ENCODE measurements at regions not wholly inside any gene's neighbourhood (a gene's known extent, or its start where the extent isn't known, plus 50 kb on each side); places are given as distances from the start of the nearest gene placed in this dataset.

DNA sequence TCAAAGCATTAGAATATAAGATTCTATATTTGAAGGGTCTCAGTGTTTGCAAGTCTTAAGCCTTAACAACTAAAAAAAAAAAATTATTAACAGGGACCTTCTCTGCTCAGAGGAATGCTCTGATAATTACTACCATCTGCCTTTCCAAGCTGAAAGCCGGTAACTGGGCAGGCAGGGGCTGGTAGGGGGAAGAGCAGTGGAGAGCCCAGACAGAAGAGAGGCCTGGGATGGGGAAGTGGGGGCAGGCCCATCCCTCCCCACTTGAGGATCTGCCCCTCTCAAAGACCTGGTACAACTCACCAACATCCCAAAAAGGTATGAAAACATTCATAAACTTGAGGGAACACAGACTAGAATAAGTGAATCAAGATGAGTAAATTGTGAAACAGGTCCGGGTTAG lies 113.9 kb downstream of the QDPR start:
- no peaks in the 10 kb centered on the region for H3K4me1 Mint-ChIP-seq
- no peaks in the 10 kb centered on the region for H3K27me3 Mint-ChIP-seq (ENCODE audit: insufficient read depth, low read depth, poor library complexity)
- no peak for ATAC-seq

More for the DNA sequence above, 113.9 kb downstream of the QDPR start:
- Histone ChIP-seq H3K36me3 (ENCODE audit: insufficient read depth) (no peaks in the 10 kb centered on the region), H2AFZ (no peak overlapping the region), H3K27ac (ENCODE audit: low read depth) (no peak overlapping the region), H3K9me2 (ENCODE audit: insufficient read depth) (peaks cover 5% of the 10 kb centered on the region; the same call in 1 of the 2 replicates), H3F3A (replicated peaks; ENCODE audit: low read depth) (no peaks in the 10 kb centered on the region), H3K4me3 (no peak overlapping the region), H4K20me1 (replicated peaks; ENCODE audit: insufficient read depth) (no peaks in the 10 kb centered on the region), H3K4me2 (no peak overlapping the region), H3K4me1 (ENCODE audit: insufficient read depth) (no peaks in the 10 kb centered on the region), H3K27me3 (ENCODE audit: insufficient read depth) (no peaks in the 10 kb centered on the region), H3K79me2 (replicated peaks; ENCODE audit: insufficient read depth) (no peaks in the 10 kb centered on the region)
- Mint-ChIP-seq H3K27ac (no peak overlapping the region), H3K36me3 (ENCODE audit: low read depth) (no peaks in the 10 kb centered on the region), H3K9me3 (no peaks in the 10 kb centered on the region; the same call in 2 of the 3 replicates), H3K4me3 (no peak overlapping the region)
- TF ChIP-seq ZNF331 (CRISPR knock-in tag; IDR thresholded peaks at IDR 0.05; ENCODE audit: low read depth) (no peak), POLR2AphosphoS5 (IDR thresholded peaks at IDR 0.05; ENCODE audit: low read depth) (no peak), EZH2 (IDR thresholded peaks at IDR 0.05; ENCODE audit: low read depth, unreplicated experiment) (no peak), ZNF114 (CRISPR knock-in tag; IDR thresholded peaks at IDR 0.05) (no peak), ETS1 (IDR thresholded peaks at IDR 0.05) (no peak), CREB1 (CRISPR knock-in tag; IDR thresholded peaks at IDR 0.05; ENCODE audit: low read depth) (no peak), STAT1 (IDR thresholded peaks at IDR 0.05; ENCODE audit: unreplicated experiment) (no peak), EZH2phosphoT487 (IDR thresholded peaks at IDR 0.05; ENCODE audit: unreplicated experiment) (no peak)
- TF ChIP-seq, protein P1, sequence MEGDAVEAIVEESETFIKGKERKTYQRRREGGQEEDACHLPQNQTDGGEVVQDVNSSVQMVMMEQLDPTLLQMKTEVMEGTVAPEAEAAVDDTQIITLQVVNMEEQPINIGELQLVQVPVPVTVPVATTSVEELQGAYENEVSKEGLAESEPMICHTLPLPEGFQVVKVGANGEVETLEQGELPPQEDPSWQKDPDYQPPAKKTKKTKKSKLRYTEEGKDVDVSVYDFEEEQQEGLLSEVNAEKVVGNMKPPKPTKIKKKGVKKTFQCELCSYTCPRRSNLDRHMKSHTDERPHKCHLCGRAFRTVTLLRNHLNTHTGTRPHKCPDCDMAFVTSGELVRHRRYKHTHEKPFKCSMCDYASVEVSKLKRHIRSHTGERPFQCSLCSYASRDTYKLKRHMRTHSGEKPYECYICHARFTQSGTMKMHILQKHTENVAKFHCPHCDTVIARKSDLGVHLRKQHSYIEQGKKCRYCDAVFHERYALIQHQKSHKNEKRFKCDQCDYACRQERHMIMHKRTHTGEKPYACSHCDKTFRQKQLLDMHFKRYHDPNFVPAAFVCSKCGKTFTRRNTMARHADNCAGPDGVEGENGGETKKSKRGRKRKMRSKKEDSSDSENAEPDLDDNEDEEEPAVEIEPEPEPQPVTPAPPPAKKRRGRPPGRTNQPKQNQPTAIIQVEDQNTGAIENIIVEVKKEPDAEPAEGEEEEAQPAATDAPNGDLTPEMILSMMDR (conservative IDR thresholded peaks at IDR 0.05; ENCODE audit: low read depth in 2 of 2) = no peak
- TF ChIP-seq, protein P2, sequence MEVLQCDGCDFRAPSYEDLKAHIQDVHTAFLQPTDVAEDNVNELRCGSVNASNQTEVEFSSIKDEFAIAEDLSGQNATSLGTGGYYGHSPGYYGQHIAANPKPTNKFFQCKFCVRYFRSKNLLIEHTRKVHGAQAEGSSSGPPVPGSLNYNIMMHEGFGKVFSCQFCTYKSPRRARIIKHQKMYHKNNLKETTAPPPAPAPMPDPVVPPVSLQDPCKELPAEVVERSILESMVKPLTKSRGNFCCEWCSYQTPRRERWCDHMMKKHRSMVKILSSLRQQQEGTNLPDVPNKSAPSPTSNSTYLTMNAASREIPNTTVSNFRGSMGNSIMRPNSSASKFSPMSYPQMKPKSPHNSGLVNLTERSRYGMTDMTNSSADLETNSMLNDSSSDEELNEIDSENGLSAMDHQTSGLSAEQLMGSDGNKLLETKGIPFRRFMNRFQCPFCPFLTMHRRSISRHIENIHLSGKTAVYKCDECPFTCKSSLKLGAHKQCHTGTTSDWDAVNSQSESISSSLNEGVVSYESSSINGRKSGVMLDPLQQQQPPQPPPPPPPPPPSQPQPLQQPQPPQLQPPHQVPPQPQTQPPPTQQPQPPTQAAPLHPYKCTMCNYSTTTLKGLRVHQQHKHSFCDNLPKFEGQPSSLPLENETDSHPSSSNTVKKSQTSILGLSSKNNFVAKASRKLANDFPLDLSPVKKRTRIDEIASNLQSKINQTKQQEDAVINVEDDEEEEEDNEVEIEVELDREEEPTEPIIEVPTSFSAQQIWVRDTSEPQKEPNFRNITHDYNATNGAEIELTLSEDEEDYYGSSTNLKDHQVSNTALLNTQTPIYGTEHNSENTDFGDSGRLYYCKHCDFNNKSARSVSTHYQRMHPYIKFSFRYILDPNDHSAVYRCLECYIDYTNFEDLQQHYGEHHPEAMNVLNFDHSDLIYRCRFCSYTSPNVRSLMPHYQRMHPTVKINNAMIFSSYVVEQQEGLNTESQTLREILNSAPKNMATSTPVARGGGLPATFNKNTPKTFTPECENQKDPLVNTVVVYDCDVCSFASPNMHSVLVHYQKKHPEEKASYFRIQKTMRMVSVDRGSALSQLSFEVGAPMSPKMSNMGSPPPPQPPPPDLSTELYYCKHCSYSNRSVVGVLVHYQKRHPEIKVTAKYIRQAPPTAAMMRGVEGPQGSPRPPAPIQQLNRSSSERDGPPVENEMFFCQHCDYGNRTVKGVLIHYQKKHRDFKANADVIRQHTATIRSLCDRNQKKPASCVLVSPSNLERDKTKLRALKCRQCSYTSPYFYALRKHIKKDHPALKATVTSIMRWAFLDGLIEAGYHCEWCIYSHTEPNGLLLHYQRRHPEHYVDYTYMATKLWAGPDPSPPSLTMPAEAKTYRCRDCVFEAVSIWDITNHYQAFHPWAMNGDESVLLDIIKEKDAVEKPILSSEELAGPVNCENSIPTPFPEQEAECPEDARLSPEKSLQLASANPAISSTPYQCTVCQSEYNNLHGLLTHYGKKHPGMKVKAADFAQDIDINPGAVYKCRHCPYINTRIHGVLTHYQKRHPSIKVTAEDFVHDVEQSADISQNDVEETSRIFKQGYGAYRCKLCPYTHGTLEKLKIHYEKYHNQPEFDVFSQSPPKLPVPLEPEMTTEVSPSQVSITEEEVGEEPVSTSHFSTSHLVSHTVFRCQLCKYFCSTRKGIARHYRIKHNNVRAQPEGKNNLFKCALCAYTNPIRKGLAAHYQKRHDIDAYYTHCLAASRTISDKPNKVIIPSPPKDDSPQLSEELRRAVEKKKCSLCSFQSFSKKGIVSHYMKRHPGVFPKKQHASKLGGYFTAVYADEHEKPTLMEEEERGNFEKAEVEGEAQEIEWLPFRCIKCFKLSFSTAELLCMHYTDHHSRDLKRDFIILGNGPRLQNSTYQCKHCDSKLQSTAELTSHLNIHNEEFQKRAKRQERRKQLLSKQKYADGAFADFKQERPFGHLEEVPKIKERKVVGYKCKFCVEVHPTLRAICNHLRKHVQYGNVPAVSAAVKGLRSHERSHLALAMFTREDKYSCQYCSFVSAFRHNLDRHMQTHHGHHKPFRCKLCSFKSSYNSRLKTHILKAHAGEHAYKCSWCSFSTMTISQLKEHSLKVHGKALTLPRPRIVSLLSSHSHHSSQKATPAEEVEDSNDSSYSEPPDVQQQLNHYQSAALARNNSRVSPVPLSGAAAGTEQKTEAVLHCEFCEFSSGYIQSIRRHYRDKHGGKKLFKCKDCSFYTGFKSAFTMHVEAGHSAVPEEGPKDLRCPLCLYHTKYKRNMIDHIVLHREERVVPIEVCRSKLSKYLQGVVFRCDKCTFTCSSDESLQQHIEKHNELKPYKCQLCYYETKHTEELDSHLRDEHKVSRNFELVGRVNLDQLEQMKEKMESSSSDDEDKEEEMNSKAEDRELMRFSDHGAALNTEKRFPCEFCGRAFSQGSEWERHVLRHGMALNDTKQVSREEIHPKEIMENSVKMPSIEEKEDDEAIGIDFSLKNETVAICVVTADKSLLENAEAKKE (CRISPR knock-in tag; IDR thresholded peaks at IDR 0.05) = no peak
- no peak for DNase-seq (ENCODE audit: low spot score)

Data from GM23338 (cell line).